Inflammatory macrophage treated with lipopolysaccharide for 1 hour (primary cell): ENCODE measurements at regions not wholly inside any gene's neighbourhood (a gene's known extent, or its start where the extent isn't known, plus 50 kb on each side); places are given as distances from the start of the nearest gene placed in this dataset.

Experiments used
- DNase-seq, 2 donors: peaks; one replicate each; pipeline ENCODE4 v3.0.0-alpha.2; 2020 to 2022

DNA sequence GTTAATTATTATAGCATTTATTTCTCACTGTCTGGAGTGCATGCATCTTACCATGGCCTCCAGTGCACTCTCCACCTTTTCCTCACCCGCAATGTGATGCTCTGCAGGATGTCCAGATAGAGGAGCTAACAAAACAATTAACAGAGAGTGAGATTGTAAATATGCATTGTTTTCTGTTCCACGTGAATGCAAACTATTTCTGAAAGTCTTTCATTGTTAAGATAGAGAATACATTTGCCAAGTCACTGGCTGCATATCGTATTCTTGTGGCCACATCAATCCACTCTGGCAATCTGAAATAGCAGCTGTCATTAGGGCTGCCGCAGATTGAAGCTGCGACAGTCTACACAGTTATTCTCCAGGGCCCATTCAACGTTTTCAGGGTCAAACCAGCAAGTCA, 143.8 kb downstream of the DUSP10 start:
- DNase-seq, result no peak

DNA sequence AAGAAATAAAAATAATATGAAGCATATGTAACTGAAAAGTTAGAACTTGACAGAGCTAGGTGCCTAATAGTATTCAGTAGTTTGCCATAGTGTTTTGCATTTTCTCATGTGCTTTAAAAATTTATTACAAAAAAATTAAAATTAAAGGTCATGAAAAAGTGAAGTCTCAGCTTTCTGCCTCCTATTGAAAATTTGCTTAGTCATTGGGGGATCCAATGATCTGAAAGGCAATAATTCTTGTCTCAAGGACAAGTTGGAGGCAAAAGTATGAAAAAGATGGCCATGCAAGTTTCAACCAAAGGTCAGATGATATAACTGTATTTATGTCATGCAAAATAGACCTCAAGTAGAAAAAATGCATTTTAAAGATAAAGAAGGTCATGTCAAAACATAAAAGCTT, 140.7 kb downstream of the DUSP10 start:
- no peak for DNase-seq

DNA sequence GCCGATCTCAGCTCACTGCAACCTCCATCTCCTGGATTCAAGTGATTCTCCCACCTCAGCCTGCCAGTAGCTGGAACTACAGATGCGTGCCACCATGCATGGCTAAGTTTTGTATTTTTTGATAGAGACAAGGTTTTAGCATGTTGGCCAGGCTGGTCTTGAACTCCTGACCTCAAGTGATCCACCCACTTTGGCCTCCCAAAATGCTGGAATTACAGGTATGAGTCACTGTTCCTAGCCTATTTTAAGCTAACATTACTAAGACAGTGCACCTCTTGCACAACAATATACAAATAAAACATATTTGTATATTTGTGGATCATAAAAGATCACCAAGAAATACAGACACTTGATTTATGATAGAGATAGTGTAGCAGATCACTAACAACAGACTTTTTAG, 139.1 kb downstream of the DUSP10 start:
- DNase-seq, result no peak

DNA sequence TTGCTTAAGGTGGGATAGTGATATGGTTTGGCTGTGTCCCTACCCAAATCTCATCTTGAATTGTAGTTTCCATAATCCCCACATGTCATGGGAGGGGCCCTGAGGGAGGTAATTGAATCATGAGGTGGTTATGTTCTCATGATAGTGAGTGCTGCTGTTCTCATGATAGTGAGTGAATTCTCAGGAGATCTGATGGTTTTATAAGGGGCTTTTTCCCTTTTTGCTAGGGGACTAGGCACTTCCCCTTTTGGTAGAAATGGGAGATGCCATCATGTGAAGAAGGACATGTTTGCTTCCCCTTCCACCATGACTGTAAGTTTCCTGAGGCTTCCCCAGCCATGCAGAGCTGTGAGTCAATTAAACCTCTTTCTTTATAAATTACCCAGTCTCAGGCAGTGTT, 137.5 kb downstream of the DUSP10 start:
- peak in 1 of 2 donors; percentile 19 for DNase-seq

GRCh38 chr1:221604948-221605347, 136.9 kb downstream of the DUSP10 start:
- DNase-seq, result no peak

- DNase-seq, result no peak
Measured at GRCh38 chr1:221605569-221605968, 136.3 kb downstream of the DUSP10 start.

- DNase-seq, result no peak
Measured at GRCh38 chr1:221606256-221606655, 135.6 kb downstream of the DUSP10 start.

- DNase-seq, result no peak
Measured at GRCh38 chr1:221608835-221609320, 133.0 kb downstream of the DUSP10 start.

DNA sequence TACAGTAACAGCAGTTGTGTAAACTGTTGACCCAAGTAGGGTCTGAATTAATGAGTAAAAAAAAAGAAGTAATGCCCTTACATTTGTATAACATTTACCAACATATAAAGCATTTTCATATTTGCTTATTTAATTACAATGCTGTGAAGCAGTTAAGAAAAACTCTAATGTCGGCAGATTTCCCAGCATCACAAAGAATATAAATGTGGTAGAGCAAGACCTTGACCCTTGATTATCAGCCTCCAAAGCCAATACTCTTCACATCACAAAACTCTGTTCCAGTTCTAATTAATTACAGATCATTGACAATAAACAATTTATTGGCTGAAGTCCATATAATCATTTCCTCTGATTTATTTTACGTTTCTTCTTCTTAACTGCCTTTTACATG, 130.2 kb downstream of the DUSP10 start:
- no peak for DNase-seq

DNA sequence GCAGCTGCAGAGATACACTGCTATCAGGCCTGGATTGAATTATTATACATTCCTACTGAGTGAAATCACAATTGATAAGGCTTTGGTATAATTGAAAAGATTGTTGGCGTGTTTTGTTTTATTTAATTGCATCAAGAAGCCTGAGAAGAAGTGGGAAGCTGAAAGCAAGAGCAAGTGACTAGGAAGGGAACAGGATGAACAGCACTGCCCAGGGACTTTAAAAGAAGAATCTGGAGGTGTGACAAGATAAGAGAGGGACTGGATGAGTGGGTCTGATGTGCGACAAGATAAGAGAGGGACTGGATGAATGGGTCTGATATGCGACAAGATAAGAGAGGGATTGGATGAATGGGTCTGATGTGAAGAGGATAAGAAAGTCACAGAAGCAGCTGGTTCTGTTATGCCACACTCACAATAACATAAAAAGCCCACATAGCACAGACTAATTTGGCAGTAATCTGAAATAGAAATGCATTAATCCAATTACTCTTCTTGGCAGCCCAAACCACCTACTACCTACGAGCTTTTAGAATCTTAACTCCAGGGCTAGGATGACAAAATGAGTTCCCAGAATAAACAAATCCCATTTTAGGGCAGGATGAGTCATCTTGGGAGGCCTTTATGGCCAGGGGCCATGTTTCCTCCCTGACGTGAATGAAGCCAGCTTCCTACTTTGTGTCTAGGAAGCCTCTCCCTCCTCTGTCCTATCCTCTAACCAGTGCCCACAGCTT, 129.7 kb downstream of the DUSP10 start:
- peak; percentile 3 to 4 for DNase-seq

GRCh38 chr1:221620437-221621384, 121.2 kb downstream of the DUSP10 start:
- no peak for DNase-seq

DNA sequence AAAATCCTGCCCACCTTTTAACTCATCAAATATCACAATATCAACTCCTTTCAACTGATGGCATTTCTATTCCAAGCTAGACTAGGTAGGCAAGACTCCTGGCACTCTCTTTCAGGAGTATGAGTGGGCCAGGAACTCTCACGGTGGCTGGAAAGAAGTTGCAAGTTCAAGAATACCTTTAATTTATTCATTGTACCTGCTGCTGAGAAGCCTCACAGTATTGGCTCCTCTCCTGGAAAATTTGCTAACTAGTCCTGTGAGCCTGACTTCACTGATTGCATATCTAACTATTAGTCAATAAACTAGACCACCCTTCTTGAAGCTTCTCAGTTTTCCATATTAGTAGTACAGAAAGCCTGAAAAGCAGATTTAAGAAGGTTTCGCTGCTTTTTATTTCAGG, 120.2 kb downstream of the DUSP10 start:
- DNase-seq, result no peak

- DNase-seq, result no peak
Measured at GRCh38 chr1:221622389-221622788, 119.5 kb downstream of the DUSP10 start.

- DNase-seq, result no peak
Measured at GRCh38 chr1:221625026-221625425, 116.9 kb downstream of the DUSP10 start.

DNA sequence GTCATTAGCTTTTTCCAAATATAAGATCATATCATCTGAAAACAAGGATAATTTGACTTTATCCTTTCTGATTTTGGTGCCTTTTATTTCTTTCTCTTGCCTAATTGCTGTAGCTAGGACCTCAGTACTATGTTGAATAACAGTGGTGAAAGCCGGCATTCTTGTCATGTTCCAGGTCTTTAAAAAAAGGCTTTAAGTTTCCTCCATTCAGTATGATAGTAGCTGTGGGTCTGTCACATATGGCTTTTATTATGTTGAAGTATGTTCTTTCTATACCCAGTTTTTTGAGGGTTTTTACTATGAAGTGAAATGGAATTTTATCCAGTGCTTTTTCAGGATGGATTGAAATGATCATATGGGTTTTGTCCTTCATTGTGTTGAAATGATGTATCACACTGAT, 115.8 kb downstream of the DUSP10 start:
- no peak for DNase-seq

GRCh38 chr1:221630236-221630635, 111.7 kb downstream of the DUSP10 start:
- DNase-seq, result no peak

DNA sequence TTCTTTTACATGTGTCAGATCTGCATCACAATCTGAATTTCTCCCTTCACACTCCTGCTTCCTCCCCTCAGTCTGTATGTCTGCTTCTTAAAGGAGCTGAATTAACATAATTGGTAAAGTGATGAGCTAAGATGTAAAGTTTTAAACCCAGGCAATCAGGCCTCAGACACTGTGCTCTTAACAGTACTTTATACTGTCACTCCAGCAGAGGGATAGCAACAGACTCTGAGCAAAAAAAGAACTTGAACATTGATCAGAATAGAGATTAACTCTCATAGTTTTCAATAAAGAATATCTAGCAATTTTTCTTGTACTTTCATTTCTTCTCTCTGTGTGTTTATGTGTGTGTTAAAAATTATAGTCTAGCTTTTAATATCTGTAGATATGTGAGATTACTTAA, 110.3 kb downstream of the DUSP10 start:
- DNase-seq, result no peak

- DNase-seq, result no peak
Measured at GRCh38 chr1:221632072-221632471, 109.8 kb downstream of the DUSP10 start.

DNA sequence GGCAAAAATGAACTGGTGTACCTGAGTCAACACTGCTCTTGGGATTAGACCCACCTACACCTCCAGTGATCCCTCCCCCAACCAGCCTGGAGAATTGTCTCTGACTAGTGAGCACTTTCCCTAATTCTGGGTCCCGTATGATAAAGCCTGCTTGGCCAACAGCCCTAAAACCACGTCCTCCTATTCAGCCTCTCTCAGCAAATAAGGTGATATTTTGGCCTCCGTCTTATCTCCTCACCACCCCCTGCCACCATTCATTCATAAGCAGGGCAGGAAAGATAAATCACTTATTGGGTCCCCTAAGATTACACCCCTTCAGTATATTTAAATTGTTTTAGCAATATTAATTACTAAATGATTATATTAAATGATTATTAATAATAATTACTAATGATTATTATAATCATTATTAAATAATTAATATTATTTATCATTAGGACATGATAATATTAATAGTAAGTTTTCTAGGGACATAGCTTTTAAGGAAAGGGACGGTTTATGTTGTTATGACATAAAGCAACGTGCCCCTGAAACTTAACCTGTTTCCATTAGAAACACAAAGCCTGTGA, 108.0 kb downstream of the DUSP10 start:
- DNase-seq, result no peak

DNA sequence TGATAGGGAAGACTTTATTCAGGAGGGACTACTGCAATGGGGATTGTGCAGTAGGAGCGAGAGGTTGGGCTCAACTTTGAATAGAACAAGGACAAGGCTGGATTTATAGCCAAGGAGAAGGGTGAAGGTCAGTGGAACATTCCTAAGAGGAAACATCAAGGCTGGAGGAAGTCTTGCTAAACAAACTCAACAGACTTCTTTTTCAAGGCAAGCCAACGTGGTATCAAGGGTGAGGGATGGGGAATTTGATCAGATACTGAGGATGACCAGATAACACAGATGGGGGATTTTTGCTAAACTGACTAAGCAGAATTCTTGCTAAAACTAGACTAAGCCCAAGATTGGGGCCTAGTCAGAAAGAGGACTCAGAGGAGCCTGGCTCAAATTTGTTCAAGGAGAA, 107.3 kb downstream of the DUSP10 start:
- DNase-seq, result no peak

DNA sequence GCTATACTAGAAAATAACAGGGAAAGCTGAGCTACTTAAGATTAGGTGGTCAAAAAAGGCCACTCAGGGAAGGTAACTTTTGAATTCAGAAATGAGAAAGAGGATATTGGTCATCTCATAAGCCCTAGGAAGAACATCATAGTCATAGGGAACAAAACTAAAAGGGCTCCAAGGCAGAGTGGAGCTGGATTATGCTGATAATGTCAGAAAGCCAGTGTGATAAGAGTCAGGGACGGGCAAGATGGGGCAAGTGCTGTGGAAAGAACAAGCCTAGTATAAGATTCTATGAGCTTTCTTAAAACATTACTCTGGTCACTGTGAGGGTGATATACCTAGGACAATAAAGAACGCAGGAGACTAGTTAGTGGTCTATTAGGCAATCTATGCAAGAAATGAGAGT, 106.6 kb downstream of the DUSP10 start:
- no peak for DNase-seq

DNA sequence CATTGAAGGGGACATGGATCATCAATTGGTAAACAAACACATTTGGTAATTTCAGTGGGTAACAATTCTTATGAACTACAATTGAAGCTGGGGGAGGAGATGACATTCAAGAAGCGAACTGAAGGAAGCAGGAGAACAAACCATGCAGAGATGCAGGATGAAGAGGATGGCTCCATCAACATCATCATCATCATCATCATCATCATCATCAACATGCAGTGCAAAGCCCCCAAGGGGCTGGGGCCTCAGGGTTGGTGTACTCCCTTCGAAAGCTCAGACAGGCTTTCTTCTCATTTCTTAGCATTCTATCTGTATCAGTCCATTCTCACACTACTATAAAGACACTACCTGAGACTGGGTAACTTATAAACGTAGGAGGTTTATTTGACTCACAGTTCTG, 105.8 kb downstream of the DUSP10 start:
- DNase-seq, result no peak

DNA sequence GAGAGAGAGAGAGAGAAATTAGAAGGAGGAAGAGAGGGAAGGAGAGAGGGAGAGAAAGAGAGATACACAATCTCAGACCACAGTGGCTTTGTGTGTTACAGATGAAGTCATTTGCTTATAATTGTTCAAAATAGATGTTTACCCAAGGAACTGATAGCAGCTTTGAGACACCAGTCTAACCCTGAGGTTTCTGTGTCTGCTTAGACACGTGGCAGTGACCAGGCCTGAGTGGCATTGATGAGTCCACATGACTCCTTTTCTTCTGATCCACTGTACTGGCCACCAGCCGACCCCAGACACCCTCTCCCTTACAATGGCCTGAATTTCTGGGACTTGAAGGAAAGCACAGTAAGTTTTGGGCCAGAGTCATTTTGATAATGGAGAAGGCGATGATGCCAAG, 104.9 kb downstream of the DUSP10 start:
- no peak for DNase-seq

- DNase-seq, result no peak
Measured at GRCh38 chr1:221637641-221638041, 104.2 kb downstream of the DUSP10 start.
